Brain microvascular endothelial cell (primary cell): ENCODE measurements at regions not wholly inside any gene's neighbourhood (a gene's known extent, or its start where the extent isn't known, plus 50 kb on each side); places are given as distances from the start of the nearest gene placed in this dataset.

Experiments
- DNase-seq: peaks from one replicate; pipeline ENCODE4 v3.0.0-alpha.2; 2020
- H3K27ac ChIP-seq: fragments of 250-450 bp; sonication (Bioruptor Pico); 2 replicates; pipeline ENCODE4 v1.5.1; 2020; ENCODE audit warnings: mild to moderate bottlenecking, moderate library complexity
- H3K27me3 ChIP-seq: fragments of 250-450 bp; sonication (Bioruptor Pico); replicated peaks from 2 replicates; pipeline ENCODE4 v1.5.1; 2020; ENCODE audit warnings: mild to moderate bottlenecking
- H3K36me3 ChIP-seq: fragments of 250-450 bp; sonication (Bioruptor Pico); replicated peaks from 2 replicates; pipeline ENCODE4 v1.5.1; 2020; ENCODE audit warnings: mild to moderate bottlenecking
- H3K4me3 ChIP-seq: 2 replicates; pipeline ENCODE4 v1.5.1; 2011; ENCODE audit warnings: low read depth, mild to moderate bottlenecking, control low read depth, low read length, moderate library complexity
- in situ Hi-C: cut with HindIII; loops from 2 replicates; pipeline ENCODE4 v1.10.0; 2017; ENCODE audit warnings: low sequenced_read_pairs, low pct_ligation_motif_present
- TF ChIP-seq, protein P1 (sequence below): IDR thresholded peaks from 2 replicates; pipeline ENCODE4 v1.5.1; 2011; ENCODE audit warnings: low read depth, mild to moderate bottlenecking, moderate library complexity, low read length, control low read depth, inconsistent platforms; ENCODE audit errors: missing control alignments

DNA sequence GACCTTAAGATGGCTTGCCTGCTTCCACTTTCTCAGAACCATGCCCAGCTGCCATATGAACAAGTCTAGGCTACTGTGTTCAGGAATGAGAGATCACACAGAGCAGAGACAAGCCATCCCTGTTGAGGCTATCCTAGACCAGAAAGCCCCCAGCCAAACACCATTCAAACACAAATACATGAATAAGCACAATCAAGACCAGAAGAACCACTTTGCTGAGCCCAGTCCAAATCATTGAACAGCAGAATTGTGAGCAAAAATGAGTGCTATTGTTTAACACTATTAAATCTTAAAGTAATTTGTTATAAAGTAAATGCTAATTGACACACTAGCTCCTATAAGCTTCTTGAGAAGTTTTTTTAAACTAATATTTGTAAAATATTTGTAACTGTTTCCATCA, 79.0 kb upstream of the LYZL1 start:
- H3K36me3 ChIP-seq = no peaks in the 10 kb centered on the region

DNA sequence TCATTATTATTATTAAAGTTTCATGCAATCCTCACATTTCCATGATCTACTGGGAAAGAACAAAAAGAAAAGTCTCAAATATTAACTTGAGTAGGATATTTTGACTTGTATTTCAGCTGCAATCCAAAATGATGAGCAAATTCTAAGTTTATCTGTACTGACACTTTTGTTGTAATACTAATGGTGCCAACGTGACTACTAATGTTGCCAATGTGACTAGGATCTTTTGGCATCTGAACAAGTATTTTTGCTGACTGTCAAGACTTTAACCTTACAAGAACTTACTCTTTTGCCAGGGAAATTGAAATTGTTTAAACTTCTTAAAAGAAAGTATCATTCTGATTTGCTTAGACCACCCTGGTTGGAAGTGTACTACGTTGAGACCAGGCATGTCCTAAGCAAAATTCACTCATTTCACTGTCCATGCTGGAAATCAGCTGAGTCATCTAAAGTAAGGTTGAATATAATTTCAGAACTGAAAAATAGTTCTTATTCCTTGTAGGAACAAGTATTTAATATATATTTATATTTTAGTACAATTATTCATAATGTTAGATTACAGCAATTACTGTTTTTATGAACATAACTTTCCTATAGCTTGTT, 78.5 kb upstream of the LYZL1 start:
- no peak for DNase-seq
- TF ChIP-seq, protein P1, sequence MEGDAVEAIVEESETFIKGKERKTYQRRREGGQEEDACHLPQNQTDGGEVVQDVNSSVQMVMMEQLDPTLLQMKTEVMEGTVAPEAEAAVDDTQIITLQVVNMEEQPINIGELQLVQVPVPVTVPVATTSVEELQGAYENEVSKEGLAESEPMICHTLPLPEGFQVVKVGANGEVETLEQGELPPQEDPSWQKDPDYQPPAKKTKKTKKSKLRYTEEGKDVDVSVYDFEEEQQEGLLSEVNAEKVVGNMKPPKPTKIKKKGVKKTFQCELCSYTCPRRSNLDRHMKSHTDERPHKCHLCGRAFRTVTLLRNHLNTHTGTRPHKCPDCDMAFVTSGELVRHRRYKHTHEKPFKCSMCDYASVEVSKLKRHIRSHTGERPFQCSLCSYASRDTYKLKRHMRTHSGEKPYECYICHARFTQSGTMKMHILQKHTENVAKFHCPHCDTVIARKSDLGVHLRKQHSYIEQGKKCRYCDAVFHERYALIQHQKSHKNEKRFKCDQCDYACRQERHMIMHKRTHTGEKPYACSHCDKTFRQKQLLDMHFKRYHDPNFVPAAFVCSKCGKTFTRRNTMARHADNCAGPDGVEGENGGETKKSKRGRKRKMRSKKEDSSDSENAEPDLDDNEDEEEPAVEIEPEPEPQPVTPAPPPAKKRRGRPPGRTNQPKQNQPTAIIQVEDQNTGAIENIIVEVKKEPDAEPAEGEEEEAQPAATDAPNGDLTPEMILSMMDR = no peak
- Histone ChIP-seq H3K27me3 (no peaks in the 10 kb centered on the region), H3K27ac (no peak overlapping the region), H3K36me3 (no peaks in the 10 kb centered on the region), H3K4me3 (no peak overlapping the region)
- in situ Hi-C loops = no loop called here

More for the DNA sequence above, 79.0 kb upstream of the LYZL1 start:
- in situ Hi-C loops = no loop called here
- TF ChIP-seq, protein P1 = no peak
- Histone ChIP-seq H3K27ac (no peak overlapping the region), H3K27me3 (no peaks in the 10 kb centered on the region), H3K4me3 (no peak overlapping the region)
- DNase-seq = no peak

DNA sequence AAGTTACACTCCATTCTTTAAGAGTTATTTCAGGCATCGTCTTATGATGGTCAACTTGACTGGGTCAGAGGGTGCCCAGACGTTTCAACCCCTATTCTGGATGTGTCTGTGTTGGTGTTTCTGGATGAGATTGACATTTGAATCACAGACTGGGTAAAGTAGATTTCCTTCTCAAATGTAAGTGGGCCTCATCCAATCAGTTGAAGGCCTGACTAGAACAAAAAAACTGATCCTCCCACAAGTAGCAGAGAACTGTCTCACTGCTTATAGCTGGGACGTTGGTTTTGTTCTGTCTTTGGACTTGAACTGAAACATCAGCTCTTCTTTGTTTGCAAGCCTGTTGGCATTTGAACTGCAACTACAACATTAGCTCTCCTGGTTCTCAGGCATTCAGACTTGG, 76.3 kb upstream of the LYZL1 start:
- no peak overlapping the region for H3K4me3 ChIP-seq
- DNase-seq = no peak
- H3K27me3 ChIP-seq = no peaks in the 10 kb centered on the region
- TF ChIP-seq, protein P1 = no peak
- in situ Hi-C loops = no loop called here
- H3K36me3 ChIP-seq = no peaks in the 10 kb centered on the region
- H3K27ac ChIP-seq = no peak overlapping the region

DNA sequence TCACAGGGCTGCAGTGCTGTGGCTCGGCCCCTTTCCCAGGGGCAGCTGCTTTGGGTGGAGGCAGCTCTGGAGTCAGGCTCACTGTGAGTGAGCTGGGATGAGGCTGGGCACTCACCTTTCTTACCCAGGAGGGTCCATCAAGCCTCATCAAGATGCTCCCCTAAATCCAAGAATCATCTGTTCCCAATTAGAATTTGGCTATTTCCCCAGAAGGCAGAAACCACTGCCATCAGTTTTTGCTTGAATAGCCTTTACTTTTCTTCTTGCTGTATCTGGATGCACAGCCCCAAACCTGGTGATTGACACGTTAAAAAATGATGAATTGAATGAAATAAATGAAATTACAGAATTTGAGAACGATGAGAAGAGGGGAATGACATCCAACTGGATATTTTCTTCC, 74.3 kb upstream of the LYZL1 start:
- TF ChIP-seq, protein P1 = no peak
- DNase-seq = no peak
- Histone ChIP-seq H3K27me3 (no peaks in the 10 kb centered on the region), H3K27ac (no peak overlapping the region), H3K36me3 (no peaks in the 10 kb centered on the region), H3K4me3 (no peak overlapping the region)
- in situ Hi-C loops = no loop called here

DNA sequence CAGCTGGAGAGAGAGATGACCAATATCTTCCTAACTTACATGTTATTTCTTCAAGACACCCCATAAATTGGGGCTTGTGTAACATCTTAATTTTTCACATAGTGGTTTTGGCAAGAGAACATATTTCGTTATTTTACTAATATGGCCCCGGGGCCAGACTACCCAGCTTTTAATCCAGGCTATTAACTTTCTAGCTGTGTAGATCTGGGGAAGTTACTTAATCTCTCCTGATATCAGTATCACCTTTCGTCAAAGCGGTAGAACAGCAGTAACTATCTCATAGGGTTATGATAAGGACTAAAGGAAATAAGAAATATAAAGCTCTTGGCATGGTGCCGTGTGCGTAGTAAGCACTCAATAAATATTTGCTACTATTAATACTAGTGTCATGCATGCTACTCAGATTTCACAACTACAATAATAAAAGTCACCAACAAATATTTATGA, 71.6 kb upstream of the LYZL1 start:
- no peak overlapping the region for H3K4me3 ChIP-seq
- no peak for DNase-seq
- no peaks in the 10 kb centered on the region for H3K36me3 ChIP-seq
- H3K27me3 ChIP-seq = no peaks in the 10 kb centered on the region
- TF ChIP-seq, protein P1 = no peak
- in situ Hi-C loops = no loop called here
- H3K27ac ChIP-seq = no peak overlapping the region

DNA sequence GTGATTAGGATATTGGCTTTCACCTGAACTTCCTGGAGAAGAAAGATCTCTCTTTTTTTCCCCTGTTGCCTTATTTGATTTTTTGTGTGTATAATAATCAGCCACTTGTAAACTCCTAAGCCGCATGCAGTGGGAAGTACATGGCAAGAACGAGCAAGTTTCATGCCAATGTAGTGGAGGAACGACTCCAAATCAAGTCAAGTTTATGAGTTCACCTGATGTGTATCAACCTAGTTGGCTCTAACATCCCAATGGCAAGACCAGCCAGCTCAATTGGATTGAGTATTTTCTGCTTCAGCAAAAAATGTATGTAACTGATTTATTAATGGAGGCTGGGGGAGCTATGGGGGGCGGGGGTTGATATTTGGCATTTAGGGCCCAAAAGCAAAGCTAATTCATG, 65.5 kb upstream of the LYZL1 start:
- Histone ChIP-seq H3K27ac (no peak overlapping the region), H3K27me3 (no peaks in the 10 kb centered on the region), H3K36me3 (no peaks in the 10 kb centered on the region), H3K4me3 (no peak overlapping the region)
- TF ChIP-seq, protein P1 = no peak
- DNase-seq = no peak
- in situ Hi-C loops = no loop called here
